Neural progenitor cell (in vitro differentiated cells): ENCODE measurements at regions not wholly inside any gene's neighbourhood (a gene's known extent, or its start where the extent isn't known, plus 50 kb on each side); places are given as distances from the start of the nearest gene placed in this dataset.

Experiments
- DNase-seq: peaks from one replicate; pipeline ENCODE4 v3.0.0-alpha.2; 2016; ENCODE audit warnings: low spot score
- H2AFZ ChIP-seq: fragments of 200-600 bp; sonication (generic); replicated peaks from 2 replicates; pipeline ENCODE4 v1.6.1; 2016; ENCODE audit warnings: antibody characterized with exemption
- H3F3A ChIP-seq: fragments of 200-600 bp; sonication (generic); 2 replicates; pipeline ENCODE4 v1.6.1; 2016; ENCODE audit warnings: antibody characterized with exemption, low read depth
- H3K27ac ChIP-seq: fragments of 200-600 bp; sonication (generic); 2 replicates; pipeline ENCODE4 v1.5.1; 2016; ENCODE audit warnings: mild to moderate bottlenecking
- H3K27me3 ChIP-seq: fragments of 200-600 bp; sonication (generic); 2 replicates; pipeline ENCODE4 v1.6.1; 2016; ENCODE audit warnings: mild to moderate bottlenecking, moderate library complexity
- H3K36me3 ChIP-seq: fragments of 200-600 bp; sonication (generic); 2 replicates; pipeline ENCODE4 v1.5.1; 2016
- H3K4me1 ChIP-seq: fragments of 200-600 bp; sonication (generic); 2 replicates; pipeline ENCODE4 v1.6.1; 2016; ENCODE audit warnings: mixed run types
- H3K4me2 ChIP-seq: fragments of 200-600 bp; sonication (generic); 2 replicates; pipeline ENCODE4 v1.6.1; 2016
- H3K4me3 ChIP-seq: fragments of 200-600 bp; sonication (generic); 2 replicates; pipeline ENCODE4 v1.5.1; 2016
- H3K79me2 ChIP-seq: fragments of 200-600 bp; sonication (generic); 2 replicates; pipeline ENCODE4 v1.6.1; 2016; ENCODE audit warnings: low read depth
- H3K9ac ChIP-seq: fragments of 200-600 bp; sonication (generic); 2 replicates; pipeline ENCODE4 v1.6.1; 2016
- H3K9me3 ChIP-seq: fragments of 200-600 bp; sonication (generic); 2 replicates; pipeline ENCODE4 v1.5.1; 2016; ENCODE audit warnings: low read depth
- H4K20me1 ChIP-seq: fragments of 200-600 bp; sonication (generic); 2 replicates; pipeline ENCODE4 v1.6.1; 2016; ENCODE audit warnings: low read depth
- H3K27ac Mint-ChIP-seq: 3 replicates; pipeline ENCODE4 v1.8.0; 2021; ENCODE audit warnings: mixed read lengths
- H3K27me3 Mint-ChIP-seq: 2 replicates; pipeline ENCODE4 v1.8.0; 2022; ENCODE audit warnings: low read depth, mild to moderate bottlenecking, inconsistent platforms, moderate library complexity, mixed read lengths; ENCODE audit not compliant: insufficient read depth
- H3K36me3 Mint-ChIP-seq: 3 replicates; pipeline ENCODE4 v1.8.0; 2021; ENCODE audit warnings: mixed read lengths
- H3K4me1 Mint-ChIP-seq: 3 replicates; pipeline ENCODE4 v1.8.0; 2021; ENCODE audit warnings: mixed read lengths
- H3K4me3 Mint-ChIP-seq: 3 replicates; pipeline ENCODE4 v1.8.0; 2021; ENCODE audit warnings: mild to moderate bottlenecking, moderate library complexity, mixed read lengths
- H3K9me3 Mint-ChIP-seq: 3 replicates; pipeline ENCODE4 v1.8.0; 2020; ENCODE audit warnings: mixed read lengths
- EZH2 ChIP-seq: fragments of 200-600 bp; sonication (generic); IDR thresholded peaks from 2 replicates; pipeline ENCODE4 v1.6.1; 2017; ENCODE audit warnings: antibody characterized with exemption, mild to moderate bottlenecking, moderate library complexity
- EZH2phosphoT487 ChIP-seq: fragments of 200-600 bp; sonication (generic); IDR thresholded peaks from 2 replicates; pipeline ENCODE4 v1.6.1; 2017; ENCODE audit warnings: antibody characterized with exemption
- TF ChIP-seq, protein P1 (sequence below): fragments of 200-600 bp; sonication (generic); IDR thresholded peaks from 2 replicates; pipeline ENCODE4 v1.5.1; 2017; ENCODE audit warnings: antibody characterized with exemption, mild to moderate bottlenecking

DNA sequence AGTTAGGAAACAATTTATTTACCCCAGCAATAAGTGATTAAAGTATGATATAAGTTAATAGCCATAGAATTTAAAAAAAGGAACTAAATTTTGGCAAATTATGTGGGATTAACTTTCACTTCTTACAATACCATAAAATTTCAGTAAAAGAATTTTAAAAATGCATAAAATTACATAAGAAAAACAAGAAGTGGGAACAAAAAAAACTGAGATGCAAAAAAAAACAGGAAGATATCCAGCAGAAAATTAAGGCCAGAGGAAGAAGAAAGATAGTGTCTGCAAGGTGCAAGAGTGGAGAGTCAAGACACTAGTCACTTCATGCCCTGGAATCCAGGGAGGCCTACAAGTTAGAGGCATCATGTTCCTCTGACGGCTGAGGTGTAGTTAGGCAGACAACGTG lies 184.2 kb downstream of the GASK1B start:
- no peak overlapping the region for H2AFZ ChIP-seq
- no peaks in the 10 kb centered on the region for H3K79me2 ChIP-seq

DNA sequence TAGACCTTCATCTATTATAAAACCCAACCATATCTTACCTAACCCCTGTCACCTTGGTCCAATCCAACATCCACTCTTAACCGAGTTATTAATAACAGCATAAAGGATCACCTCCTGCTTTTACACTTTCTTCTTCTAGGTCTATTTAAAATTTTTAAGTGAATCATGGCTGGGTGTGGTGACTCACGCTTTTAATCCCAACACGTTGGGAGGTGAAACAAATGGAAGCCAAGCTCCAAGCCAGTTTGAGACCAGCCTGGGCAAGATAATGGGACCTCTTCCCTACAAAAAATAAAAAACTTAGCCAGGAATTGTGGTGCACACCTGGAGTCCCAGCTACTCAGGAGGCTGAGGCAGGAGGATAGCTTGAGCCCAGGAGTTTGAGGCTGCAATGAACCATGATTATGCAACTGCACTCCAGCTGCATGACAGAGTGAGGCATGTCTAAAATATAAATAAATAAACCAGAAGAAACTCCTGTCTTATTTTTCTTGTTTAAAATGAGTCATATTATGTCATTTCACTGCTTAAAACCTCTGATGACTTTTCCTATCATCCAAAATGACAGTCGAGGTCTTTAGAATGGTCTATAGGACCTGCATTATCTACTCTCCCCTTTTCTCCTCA lies 188.4 kb downstream of the GASK1B start:
- Histone ChIP-seq H3K4me3 (no peak overlapping the region), H3K27ac (no peak overlapping the region), H3K4me2 (no peak overlapping the region), H3K27me3 (no peaks in the 10 kb centered on the region), H4K20me1 (no peaks in the 10 kb centered on the region), H3K36me3 (no peaks in the 10 kb centered on the region), H2AFZ (no peak overlapping the region), H3K9me3 (no peaks in the 10 kb centered on the region), H3F3A (no peaks in the 10 kb centered on the region), H3K9ac (no peak overlapping the region), H3K79me2 (no peaks in the 10 kb centered on the region), H3K4me1 (no peaks in the 10 kb centered on the region)
- Mint-ChIP-seq H3K36me3 (no peaks in the 10 kb centered on the region), H3K27me3 (peaks cover 4% of the 10 kb centered on the region), H3K27ac (no peak overlapping the region), H3K4me1 (no peaks in the 10 kb centered on the region), H3K4me3 (no peak overlapping the region), H3K9me3 (no peaks in the 10 kb centered on the region)
- DNase-seq = no peak
- TF ChIP-seq EZH2phosphoT487 (no peak), EZH2 (no peak)
- TF ChIP-seq, protein P1, sequence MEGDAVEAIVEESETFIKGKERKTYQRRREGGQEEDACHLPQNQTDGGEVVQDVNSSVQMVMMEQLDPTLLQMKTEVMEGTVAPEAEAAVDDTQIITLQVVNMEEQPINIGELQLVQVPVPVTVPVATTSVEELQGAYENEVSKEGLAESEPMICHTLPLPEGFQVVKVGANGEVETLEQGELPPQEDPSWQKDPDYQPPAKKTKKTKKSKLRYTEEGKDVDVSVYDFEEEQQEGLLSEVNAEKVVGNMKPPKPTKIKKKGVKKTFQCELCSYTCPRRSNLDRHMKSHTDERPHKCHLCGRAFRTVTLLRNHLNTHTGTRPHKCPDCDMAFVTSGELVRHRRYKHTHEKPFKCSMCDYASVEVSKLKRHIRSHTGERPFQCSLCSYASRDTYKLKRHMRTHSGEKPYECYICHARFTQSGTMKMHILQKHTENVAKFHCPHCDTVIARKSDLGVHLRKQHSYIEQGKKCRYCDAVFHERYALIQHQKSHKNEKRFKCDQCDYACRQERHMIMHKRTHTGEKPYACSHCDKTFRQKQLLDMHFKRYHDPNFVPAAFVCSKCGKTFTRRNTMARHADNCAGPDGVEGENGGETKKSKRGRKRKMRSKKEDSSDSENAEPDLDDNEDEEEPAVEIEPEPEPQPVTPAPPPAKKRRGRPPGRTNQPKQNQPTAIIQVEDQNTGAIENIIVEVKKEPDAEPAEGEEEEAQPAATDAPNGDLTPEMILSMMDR = no peak

More for the DNA sequence above, 184.2 kb downstream of the GASK1B start:
- Mint-ChIP-seq H3K4me1 (no peaks in the 10 kb centered on the region), H3K36me3 (no peaks in the 10 kb centered on the region), H3K9me3 (no peaks in the 10 kb centered on the region), H3K4me3 (no peak overlapping the region), H3K27me3 (peaks cover 2% of the 10 kb centered on the region), H3K27ac (no peak overlapping the region)
- H3K4me3 ChIP-seq = no peak overlapping the region
- H3K4me1 ChIP-seq = no peaks in the 10 kb centered on the region
- no peaks in the 10 kb centered on the region for H3K9me3 ChIP-seq
- DNase-seq = no peak
- no peaks in the 10 kb centered on the region for H3K27me3 ChIP-seq
- no peaks in the 10 kb centered on the region for H3K36me3 ChIP-seq
- H3F3A ChIP-seq = no peaks in the 10 kb centered on the region
- no peak for TF ChIP-seq EZH2phosphoT487
- TF ChIP-seq EZH2 = no peak
- TF ChIP-seq, protein P1 = no peak
- no peak overlapping the region for H3K4me2 ChIP-seq
- no peak overlapping the region for H3K9ac ChIP-seq
- H4K20me1 ChIP-seq = no peaks in the 10 kb centered on the region
- H3K27ac ChIP-seq = no peak overlapping the region

DNA sequence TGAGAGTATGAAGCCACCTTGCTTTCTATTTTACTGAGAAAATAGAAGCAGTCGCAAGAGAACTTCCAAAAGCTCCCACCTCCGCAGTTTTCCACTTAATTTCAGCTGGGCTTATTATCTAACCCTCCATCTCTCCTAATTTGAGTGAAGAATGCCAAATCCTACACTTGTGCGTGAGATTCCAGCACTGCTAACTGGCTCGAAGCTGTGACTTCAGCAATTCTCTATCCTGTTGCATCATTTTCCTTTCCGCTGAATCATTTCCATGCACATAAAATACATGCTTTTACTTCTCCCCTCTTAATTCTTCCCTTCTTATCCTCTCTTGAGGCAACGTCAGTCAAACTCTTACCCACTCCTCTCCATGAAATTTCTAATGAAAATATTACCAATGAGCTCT lies 189.5 kb downstream of the GASK1B start:
- Mint-ChIP-seq H3K4me1 (peaks cover 3% of the 10 kb centered on the region), H3K4me3 (no peak overlapping the region), H3K36me3 (no peaks in the 10 kb centered on the region), H3K9me3 (no peaks in the 10 kb centered on the region), H3K27me3 (peaks cover 4% of the 10 kb centered on the region), H3K27ac (no peak overlapping the region)
- Histone ChIP-seq H3K27me3 (no peaks in the 10 kb centered on the region), H3K79me2 (no peaks in the 10 kb centered on the region), H3K27ac (no peak overlapping the region), H2AFZ (no peak overlapping the region), H3K4me1 (no peaks in the 10 kb centered on the region), H3K4me3 (no peak overlapping the region), H3F3A (no peaks in the 10 kb centered on the region), H3K36me3 (no peaks in the 10 kb centered on the region), H3K4me2 (no peak overlapping the region), H3K9ac (no peak overlapping the region), H4K20me1 (no peaks in the 10 kb centered on the region), H3K9me3 (no peaks in the 10 kb centered on the region)
- TF ChIP-seq, protein P1 = no peak
- no peak for TF ChIP-seq EZH2
- TF ChIP-seq EZH2phosphoT487 = no peak
- no peak for DNase-seq
